GM12878 (cell line): ENCODE measurements at regions not wholly inside any gene's neighbourhood (a gene's known extent, or its start where the extent isn't known, plus 50 kb on each side); places are given as distances from the start of the nearest gene placed in this dataset.

ENCODE experiments used
- ATAC-seq: fragments of 200-7000 bp; cut with Tn5 transposase; 3 replicates; pipeline ENCODE4 v1.9.1; 2020; ENCODE audit warnings: mild to moderate bottlenecking, moderate library complexity
- BruUV-seq: library from RNA; stranded (reverse); fragments of 400-500 nt; replicated peaks from 2 replicates; lab custom pipeline; 2021; lab: Mats Ljungman, UMichigan
- CTCF ChIA-PET: fragments of 300-600 bp; sonication (Branson Sonifier 250); formaldehyde crosslinking; extraction: SDS; loops from one replicate; lab custom pipeline; 2021; ENCODE audit warnings: inconsistent platforms; lab: Yijun Ruan, JAX
- POLR2A ChIA-PET: fragments of 350-600 bp; formaldehyde crosslinking; extraction: SDS; loops from one replicate; lab custom pipeline; 2021; ENCODE audit warnings: inconsistent platforms; lab: Charles Lee
- RAD21 ChIA-PET: fragments of 300-600 bp; sonication (Branson Sonifier 250); formaldehyde crosslinking; loops from one replicate; lab custom pipeline; 2023; ENCODE audit warnings: antibody characterized with exemption; ENCODE audit not compliant: unreplicated experiment; lab: Charles Lee
- SMC1A ChIA-PET: fragments of 300-600 bp; sonication (Branson Sonifier 250); formaldehyde crosslinking; loops from one replicate; lab custom pipeline; 2023; ENCODE audit not compliant: unreplicated experiment, uncharacterized antibody; lab: Charles Lee
- DNase-seq: peaks from one replicate; pipeline ENCODE4 v3.0.0-alpha.2; 2011; ENCODE audit warnings: low read depth, low spot score
- FAIRE-seq: peaks from 3 replicates; lab custom pipeline; 2011; peaks lifted over from hg19 to GRCh38; lab: Jason Lieb, UNC
- H2AFZ ChIP-seq: 2 replicates; pipeline ENCODE4 v1.6.0; 2011; ENCODE audit warnings: low read depth, low read length, control low read depth; ENCODE audit not compliant: control insufficient read depth
- H3K27ac ChIP-seq: 2 replicates; pipeline ENCODE4 v1.5.1; 2011; ENCODE audit warnings: control low read depth; ENCODE audit not compliant: control insufficient read depth, insufficient read depth
- H3K27me3 ChIP-seq, 2 experiments: replicated peaks in 1 of 2; 2 replicates each; pipeline versions ENCODE4 v1.6.0 to v1.6.1; 2011; ENCODE audit warnings: low read length in 1 of 2; ENCODE audit not compliant: control insufficient read depth in 2 of 2, insufficient read depth in 2 of 2
- H3K36me3 ChIP-seq, 2 experiments: 2 replicates each; pipeline ENCODE4 v1.5.1; 2011; ENCODE audit warnings: low read length in 1 of 2; ENCODE audit not compliant: control insufficient read depth in 2 of 2, insufficient read depth in 2 of 2
- H3K4me1 ChIP-seq: 2 replicates; pipeline ENCODE4 v1.6.1; 2011; ENCODE audit warnings: mild to moderate bottlenecking, low read length, moderate library complexity, mixed read lengths; ENCODE audit not compliant: control insufficient read depth, insufficient read depth
- H3K4me2 ChIP-seq: 2 replicates; pipeline ENCODE4 v1.6.0; 2011; ENCODE audit warnings: control low read depth; ENCODE audit not compliant: control insufficient read depth, insufficient read depth
- H3K4me3 ChIP-seq: fragments of 200-600 bp; sonication (generic); 2 replicates; pipeline ENCODE4 v1.5.1; 2016
- H3K79me2 ChIP-seq: 2 replicates; pipeline ENCODE4 v1.6.0; 2011; ENCODE audit warnings: low read length; ENCODE audit not compliant: control insufficient read depth, insufficient read depth
- H3K9ac ChIP-seq: 2 replicates; pipeline ENCODE4 v1.8.0; 2011; ENCODE audit warnings: low read length, control low read depth, mixed read lengths; ENCODE audit not compliant: control insufficient read depth, insufficient read depth
- H3K9me3 ChIP-seq: replicated peaks from 3 replicates; pipeline ENCODE4 v1.5.1; 2011; ENCODE audit warnings: mild to moderate bottlenecking, low read length; ENCODE audit not compliant: control insufficient read depth, insufficient read depth
- H4K20me1 ChIP-seq: 2 replicates; pipeline ENCODE4 v1.6.0; 2011; ENCODE audit not compliant: control insufficient read depth, insufficient read depth
- CHD1 ChIP-seq: IDR thresholded peaks from 2 replicates; pipeline ENCODE4 v1.6.1; 2012; ENCODE audit warnings: low read depth, low read length, improper control_type of control experiment
- CTCF ChIP-seq, 3 experiments: IDR thresholded peaks in 2 of 3; conservative IDR thresholded peaks in 1 of 3; 2 replicates each; pipeline ENCODE4 v1.5.1; 2011; ENCODE audit warnings: low read depth in 3 of 3, low read length in 3 of 3, mild to moderate bottlenecking in 3 of 3, control low read depth in 2 of 3, moderate library complexity in 2 of 3, inconsistent platforms in 1 of 3, mixed read lengths in 1 of 3; ENCODE audit not compliant: control insufficient read depth in 2 of 3, insufficient read depth in 1 of 3; ENCODE audit errors: extremely low read depth in 1 of 3
- SMARCA5 ChIP-seq: fragments of 450-650 bp; IDR thresholded peaks from 2 replicates; pipeline ENCODE4 v1.6.1; 2017; ENCODE audit warnings: mild to moderate bottlenecking
- ZBTB11 ChIP-seq: fragments of 450-650 bp; formaldehyde crosslinking; IDR thresholded peaks from 2 replicates; pipeline ENCODE4 v1.5.0; 2022; ENCODE audit warnings: mild to moderate bottlenecking, missing genetic modification characterization
- WGBS: methylation state at CpG from one replicate; pipeline ENCODE4 v1.1.6; 2016; ENCODE audit warnings: low lambda C conversion rate; ENCODE audit not compliant: insufficient replicate concordance, insufficient coverage; ENCODE audit errors: missing lambda C conversion rate; 5-methylcytosine and 5-hydroxymethylcytosine counted together
- in situ Hi-C: fragments of 300-500 bp; cut with MboI; formaldehyde crosslinking; loops from 9 replicates; pipeline ENCODE4 v1.14.3; 2018; ENCODE audit warnings: mixed read lengths
- intact Hi-C: fragments of 100-400 bp; cut with micrococcal nuclease; formaldehyde crosslinking; loops from one replicate; pipeline ENCODE4 v1.14.2; 2022; ENCODE audit not compliant: unreplicated experiment

- 34% methylated on average over 4 of the region's 4 CpGs for WGBS
- POLR2A ChIA-PET = no interaction called here
- TF ChIP-seq SMARCA5 = no peak
- TF ChIP-seq CTCF (IDR thresholded peaks at IDR 0.05 in 2 of 3, conservative IDR thresholded peaks at IDR 0.05 in 1 of 3; ENCODE audit: control insufficient read depth in 2 of 3, extremely low read depth in 1 of 3, insufficient read depth in 1 of 3, low read depth in 3 of 3, low read length in 3 of 3) = no peak
- no peak for TF ChIP-seq ZBTB11 (CRISPR knock-in tag)
- no peak for TF ChIP-seq CHD1
- no peaks in the 10 kb centered on the region for H3K79me2 ChIP-seq
- FAIRE-seq = no peak
- no peaks in the 10 kb centered on the region for H4K20me1 ChIP-seq
- DNase-seq = no peak
- no TSS peak for BruUV-seq
- in situ Hi-C loops (no loop called here), intact Hi-C loops (no loop called here)
- H3K4me1 ChIP-seq = no peaks in the 10 kb centered on the region
- no peaks in the 10 kb centered on the region for H3K36me3 ChIP-seq
- H3K9ac ChIP-seq = no peak overlapping the region
- SMC1A ChIA-PET = no interaction called here
- H3K9me3 ChIP-seq = no peaks in the 10 kb centered on the region; the same call in 2 of the 3 replicates
- H3K4me3 ChIP-seq = no peak overlapping the region
- no peak overlapping the region for H3K4me2 ChIP-seq
- H3K27me3 ChIP-seq = no peaks in the 10 kb centered on the region
- RAD21 ChIA-PET = no interaction called here
- no peak overlapping the region for H2AFZ ChIP-seq
- ATAC-seq = no peak
- H3K27ac ChIP-seq = no peak overlapping the region
- CTCF ChIA-PET = no interaction called here
These were observed 809.6 kb upstream of the FRG1 start for GRCh38 chr4:189131118-189131517.
